ENCODE measurements at regions not wholly inside any gene's neighbourhood (a gene's known extent, or its start where the extent isn't known, plus 50 kb on each side); places are given as distances from the start of the nearest gene placed in this dataset.

- no peak for ATAC-seq (ENCODE audit: insufficient read depth, low FRiP score)
- Histone ChIP-seq H3K36me3 (ENCODE audit: control insufficient read depth in 4 of 4, insufficient read depth in 4 of 4, low read length in 4 of 4) (no peaks in the 10 kb centered on the region), H3K27me3 (ENCODE audit: control insufficient read depth in 3 of 3, insufficient read depth in 3 of 3, low read length in 2 of 3) (no peaks in the 10 kb centered on the region), H3K4me3 (no peak overlapping the region), H3K4me1 (ENCODE audit: control insufficient read depth in 5 of 5, insufficient read depth in 5 of 5, low read length in 5 of 5) (peaks cover 0 to 18% (median 5%) of the 10 kb centered on the region in 5 donors), H3K9me3 (ENCODE audit: control insufficient read depth in 4 of 4, insufficient read depth in 3 of 4, low read length in 3 of 4) (no peaks in the 10 kb centered on the region), H3K9ac (ENCODE audit: insufficient read depth in 1 of 2, low read length in 2 of 2) (no peak overlapping the region), H3K27ac (ENCODE audit: low read depth in 1 of 2, low read length in 1 of 2) (no peak overlapping the region)
- DNase-seq: no peak
- WGBS, 2 donors: 81 to 100% methylated on average over 1 of the region's 1 CpG
- TF ChIP-seq CTCF (IDR thresholded peaks at IDR 0.05; ENCODE audit: control extremely low read depth, extremely low read depth): no peak
Measured at GRCh38 chr1:221839321-221839720, 97.4 kb upstream of the DUSP10 start.

GRCh38 chr1:221837896-221838295 lies 96.0 kb upstream of the DUSP10 start:
- Histone ChIP-seq H3K27me3 (ENCODE audit: control insufficient read depth in 3 of 3, insufficient read depth in 3 of 3, low read length in 2 of 3) (no peaks in the 10 kb centered on the region), H3K4me3 (no peak overlapping the region), H3K9ac (ENCODE audit: insufficient read depth in 1 of 2, low read length in 2 of 2) (no peak overlapping the region), H3K9me3 (ENCODE audit: control insufficient read depth in 4 of 4, insufficient read depth in 3 of 4, low read length in 3 of 4) (no peaks in the 10 kb centered on the region), H3K4me1 (ENCODE audit: control insufficient read depth in 5 of 5, insufficient read depth in 5 of 5, low read length in 5 of 5) (peaks cover 0 to 18% (median 5%) of the 10 kb centered on the region in 5 donors), H3K36me3 (ENCODE audit: control insufficient read depth in 4 of 4, insufficient read depth in 4 of 4, low read length in 4 of 4) (no peaks in the 10 kb centered on the region), H3K27ac (ENCODE audit: low read depth in 1 of 2, low read length in 1 of 2) (no peak overlapping the region)
- no peak for TF ChIP-seq CTCF (IDR thresholded peaks at IDR 0.05; ENCODE audit: control extremely low read depth, extremely low read depth)
- ATAC-seq (ENCODE audit: insufficient read depth, low FRiP score) (no peak), DNase-seq (no peak)
- 29 to 60% methylated on average over 8 of the region's 8 CpGs for WGBS, 2 donors

GRCh38 chr1:221834698-221835513 lies 93.0 kb upstream of the DUSP10 start:
- peaks cover 0 to 20% (median 1%) of the 10 kb centered on the region in 5 donors for H3K4me1 ChIP-seq (ENCODE audit: control insufficient read depth in 5 of 5, insufficient read depth in 5 of 5, low read length in 5 of 5)
- H3K9me3 ChIP-seq (ENCODE audit: control insufficient read depth in 4 of 4, insufficient read depth in 3 of 4, low read length in 3 of 4): no peaks in the 10 kb centered on the region
- TF ChIP-seq CTCF (IDR thresholded peaks at IDR 0.05; ENCODE audit: control extremely low read depth, extremely low read depth): no peak
- H3K36me3 ChIP-seq (ENCODE audit: control insufficient read depth in 4 of 4, insufficient read depth in 4 of 4, low read length in 4 of 4): no peaks in the 10 kb centered on the region
- no peak overlapping the region for H3K27ac ChIP-seq (ENCODE audit: low read depth in 1 of 2, low read length in 1 of 2)
- H3K9ac ChIP-seq (ENCODE audit: insufficient read depth in 1 of 2, low read length in 2 of 2): no peak overlapping the region
- no peak for ATAC-seq (ENCODE audit: insufficient read depth, low FRiP score)
- DNase-seq: peak in 2 of 3 donors; percentile 49 to 58
- no peaks in the 10 kb centered on the region for H3K27me3 ChIP-seq (ENCODE audit: control insufficient read depth in 3 of 3, insufficient read depth in 3 of 3, low read length in 2 of 3)
- WGBS, 2 donors: 64 to 77% methylated on average over 3 of the region's 3 CpGs
- H3K4me3 ChIP-seq: no peak overlapping the region

Data from lung (tissue), 11 donors.